ENCODE measurements at regions not wholly inside any gene's neighbourhood (a gene's known extent, or its start where the extent isn't known, plus 50 kb on each side); places are given as distances from the start of the nearest gene placed in this dataset.

DNA sequence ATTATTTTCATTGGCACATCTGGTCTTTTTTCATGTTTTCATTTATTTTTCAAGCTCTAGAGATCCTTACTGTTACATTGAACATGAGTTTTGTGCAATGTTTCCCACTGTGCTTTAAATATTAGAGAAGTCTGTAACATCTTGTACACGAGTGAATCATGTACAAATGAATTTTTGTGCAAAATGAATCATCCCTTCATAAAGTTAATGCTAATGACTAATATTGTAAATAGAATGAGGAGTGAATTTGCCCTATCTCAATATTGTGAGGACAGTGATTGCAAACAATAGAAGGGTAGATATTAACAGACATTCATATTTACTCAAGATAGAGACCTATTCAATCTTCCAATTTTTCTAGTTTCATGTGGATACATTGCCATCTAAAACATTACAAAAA lies 463.3 kb upstream of the FOXG1 start:
- Histone ChIP-seq H3K9ac (ENCODE audit: low read depth, low read length) (no peak overlapping the region), H3K23ac (ENCODE audit: low read depth, low read length) (no peak overlapping the region), H3K36me3 (ENCODE audit: control insufficient read depth, insufficient read depth, low read length) (no peaks in the 10 kb centered on the region), H3K14ac (replicated peaks; ENCODE audit: low read depth, low read length) (no peak overlapping the region), H2BK20ac (ENCODE audit: low read depth, low read length) (no peak overlapping the region), H4K91ac (ENCODE audit: insufficient read depth, low read depth, low read length) (no peak overlapping the region), H4K5ac (ENCODE audit: low read depth, low read length) (no peak overlapping the region), H3K79me1 (ENCODE audit: low read depth in 1 of 2, low read length in 2 of 2) (no peaks in the 10 kb centered on the region), H3K9me3 (ENCODE audit: control insufficient read depth, insufficient read depth, low read length) (peaks cover 13% of the 10 kb centered on the region), H3K4me2 (ENCODE audit: low read depth, low read length) (no peak overlapping the region), H3K18ac (ENCODE audit: low read depth, low read length) (no peak overlapping the region), H3K56ac (ENCODE audit: extremely low read depth, insufficient read depth, low read length) (no peak overlapping the region), H3K4me3 (ENCODE audit: insufficient read depth, low read depth, low read length) (no peak overlapping the region), H2AFZ (replicated peaks; ENCODE audit: low read length, poor library complexity) (no peak overlapping the region), H2BK5ac (ENCODE audit: low read depth, low read length, poor library complexity, severe bottlenecking) (no peak overlapping the region), H3K27me3 (ENCODE audit: control insufficient read depth, insufficient read depth, low read length) (no peaks in the 10 kb centered on the region), H2BK120ac (ENCODE audit: low read depth, low read length) (no peak overlapping the region), H3K4me1 (ENCODE audit: control insufficient read depth, insufficient read depth, low read length) (no peaks in the 10 kb centered on the region), H3K4ac (ENCODE audit: low read depth, low read length) (no peak overlapping the region), H4K8ac (ENCODE audit: low read depth in 2 of 2, low read length in 2 of 2) (no peak overlapping the region), H3K9me1 (ENCODE audit: insufficient read depth, low read length) (no peaks in the 10 kb centered on the region), H2AK5ac (ENCODE audit: low read depth, low read length) (no peak overlapping the region), H2BK15ac (ENCODE audit: low read depth, low read length) (no peak overlapping the region), H3K27ac (ENCODE audit: insufficient read depth, low read length) (no peak overlapping the region), H4K20me1 (ENCODE audit: insufficient read depth, low read length) (no peaks in the 10 kb centered on the region), H2AK9ac (replicated peaks; ENCODE audit: low read depth, low read length, poor library complexity) (no peak overlapping the region)
- no peak for TF ChIP-seq MAZ (IDR thresholded peaks at IDR 0.05; ENCODE audit: borderline replicate concordance, low read depth, low read length)
- TF ChIP-seq MAFK (IDR thresholded peaks at IDR 0.05; ENCODE audit: low read depth, low read length), result no peak
- TF ChIP-seq FOS (IDR thresholded peaks at IDR 0.05; ENCODE audit: low read depth, low read length), result no peak
- dilution Hi-C loops (cut with HindIII; ENCODE audit: low sequenced_read_pairs, unreplicated experiment) (no loop called here), in situ Hi-C loops (cut with MboI; ENCODE audit: low sequenced_read_pairs) (no loop called here), intact Hi-C loops (cut with micrococcal nuclease) (no loop called here)
- no peak for ATAC-seq (ENCODE audit: low read depth)
- CTCF ChIA-PET, result no interaction called here
- BruUV-seq (replicated peaks), result no TSS peak
- POLR2A ChIA-PET (ENCODE audit: unreplicated experiment), result no interaction called here
- WGBS, 2 experiments (ENCODE audit: extremely low coverage in 2 of 2, insufficient read length in 1 of 2), result no CpG with 5 or more reads among the region's 1 CpG
- no peak for DNase-seq

Measured in IMR-90 (cell line).